OCI-LY7 (cell line): ENCODE measurements at regions not wholly inside any gene's neighbourhood (a gene's known extent, or its start where the extent isn't known, plus 50 kb on each side); places are given as distances from the start of the nearest gene placed in this dataset.

Source experiments
- EZH2phosphoT487 ChIP-seq: fragments of 200-600 bp; sonication (generic); IDR thresholded peaks from 2 replicates; pipeline ENCODE4 v1.6.1; 2018; ENCODE audit warnings: low read depth, borderline replicate concordance, mild to moderate bottlenecking, mixed run types, antibody characterized with exemption, low read length, moderate library complexity, mixed read lengths
- TF ChIP-seq, protein P1 (sequence below): fragments of 200-600 bp; sonication (generic); conservative IDR thresholded peaks from 2 replicates; pipeline ENCODE4 v1.5.1; 2014; ENCODE audit warnings: mild to moderate bottlenecking, antibody characterized with exemption, low read length, moderate library complexity, mixed read lengths

DNA sequence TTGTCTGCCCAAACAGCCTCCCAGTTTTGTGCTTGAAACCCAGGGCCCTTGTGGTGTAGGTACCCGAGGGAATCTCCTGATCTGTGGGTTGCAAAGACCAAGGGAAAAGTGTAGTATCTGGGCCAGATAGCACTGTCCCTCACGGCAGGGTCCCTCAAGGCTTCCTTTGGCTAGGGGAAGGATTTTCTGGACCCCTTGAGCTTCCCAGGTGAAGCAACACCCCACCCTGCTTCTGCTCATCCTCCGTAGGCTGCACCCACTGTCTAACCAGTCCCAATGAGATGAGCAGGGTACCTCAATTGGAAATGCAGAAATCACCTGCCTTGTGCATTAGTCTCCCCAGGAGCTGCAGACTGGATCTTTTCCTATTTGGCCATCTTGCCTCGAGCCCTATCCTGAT, 791.8 kb upstream of the MANEA start:
- TF ChIP-seq, protein P1, sequence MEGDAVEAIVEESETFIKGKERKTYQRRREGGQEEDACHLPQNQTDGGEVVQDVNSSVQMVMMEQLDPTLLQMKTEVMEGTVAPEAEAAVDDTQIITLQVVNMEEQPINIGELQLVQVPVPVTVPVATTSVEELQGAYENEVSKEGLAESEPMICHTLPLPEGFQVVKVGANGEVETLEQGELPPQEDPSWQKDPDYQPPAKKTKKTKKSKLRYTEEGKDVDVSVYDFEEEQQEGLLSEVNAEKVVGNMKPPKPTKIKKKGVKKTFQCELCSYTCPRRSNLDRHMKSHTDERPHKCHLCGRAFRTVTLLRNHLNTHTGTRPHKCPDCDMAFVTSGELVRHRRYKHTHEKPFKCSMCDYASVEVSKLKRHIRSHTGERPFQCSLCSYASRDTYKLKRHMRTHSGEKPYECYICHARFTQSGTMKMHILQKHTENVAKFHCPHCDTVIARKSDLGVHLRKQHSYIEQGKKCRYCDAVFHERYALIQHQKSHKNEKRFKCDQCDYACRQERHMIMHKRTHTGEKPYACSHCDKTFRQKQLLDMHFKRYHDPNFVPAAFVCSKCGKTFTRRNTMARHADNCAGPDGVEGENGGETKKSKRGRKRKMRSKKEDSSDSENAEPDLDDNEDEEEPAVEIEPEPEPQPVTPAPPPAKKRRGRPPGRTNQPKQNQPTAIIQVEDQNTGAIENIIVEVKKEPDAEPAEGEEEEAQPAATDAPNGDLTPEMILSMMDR, result no peak
- TF ChIP-seq EZH2phosphoT487, result no peak
